ENCODE measurements at regions not wholly inside any gene's neighbourhood (a gene's known extent, or its start where the extent isn't known, plus 50 kb on each side); places are given as distances from the start of the nearest gene placed in this dataset.

GRCh38 chr9:88747768-88748167 lies 212.8 kb downstream of the NXNL2 start:
- no peak for TF ChIP-seq CTCF (IDR thresholded peaks at IDR 0.05; ENCODE audit: low read depth, low read length, missing control alignments)
- no peak overlapping the region for H3K4me3 ChIP-seq (ENCODE audit: low read depth, low read length)
- DNase-seq (ENCODE audit: low read depth) = no peak

DNA sequence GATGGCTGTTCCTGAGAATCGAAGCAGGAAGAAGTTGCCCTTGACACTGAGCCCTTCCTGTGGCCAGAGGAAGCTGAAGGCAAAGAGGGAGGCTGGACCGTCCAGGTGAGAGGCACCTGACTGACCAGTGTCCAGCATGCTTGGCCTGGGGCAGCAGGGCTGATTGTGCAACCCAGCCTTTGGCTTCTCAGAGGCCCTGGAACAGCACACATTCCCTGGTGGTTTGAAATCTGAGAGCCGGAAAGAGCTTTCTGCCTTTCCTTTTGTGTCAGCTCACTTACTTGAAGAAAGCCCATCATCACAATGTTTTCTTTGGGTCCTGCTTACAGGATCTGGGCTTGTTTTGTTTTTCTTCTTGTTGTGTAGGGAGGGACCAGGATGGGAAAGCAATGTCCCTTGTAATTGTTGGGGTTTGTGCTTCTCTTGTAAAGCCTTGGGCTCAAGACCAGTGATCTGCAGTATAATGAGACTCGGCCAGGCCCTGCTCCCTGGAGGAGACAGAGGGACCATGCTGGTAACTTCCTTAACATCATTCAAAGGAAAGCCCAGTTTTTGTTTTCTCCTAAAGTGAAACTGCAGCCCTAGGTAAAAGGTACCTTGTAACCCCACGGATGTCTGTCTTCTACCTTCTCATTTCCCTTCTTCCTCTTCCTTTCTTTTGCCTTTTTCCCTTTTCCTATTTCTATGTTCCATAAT lies 213.7 kb downstream of the NXNL2 start:
- no peak for DNase-seq (ENCODE audit: low read depth)
- TF ChIP-seq CTCF (IDR thresholded peaks at IDR 0.05; ENCODE audit: low read depth, low read length, missing control alignments) = no peak
- no peak overlapping the region for H3K4me3 ChIP-seq (ENCODE audit: low read depth, low read length)

DNA sequence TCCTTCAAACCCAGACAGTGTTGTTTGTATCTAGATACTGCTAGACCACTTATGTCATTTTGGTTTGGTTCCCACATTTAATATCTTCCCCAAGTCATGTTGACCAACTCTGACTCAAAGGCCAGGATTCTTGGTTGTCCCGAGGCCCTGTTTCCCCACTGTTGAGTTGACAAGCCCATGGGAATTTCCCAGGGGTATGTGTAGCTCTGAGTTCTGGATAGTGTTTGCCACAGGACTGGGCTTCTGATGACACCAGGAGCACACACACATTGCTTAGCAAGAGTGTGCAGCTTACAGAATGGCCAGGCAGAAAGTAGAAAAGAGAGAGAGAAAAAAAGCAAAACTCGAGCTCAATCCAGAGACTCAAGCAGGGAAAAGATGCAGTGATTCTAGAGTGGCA lies 214.4 kb downstream of the NXNL2 start:
- no peak overlapping the region for H3K4me3 ChIP-seq (ENCODE audit: low read depth, low read length)
- DNase-seq (ENCODE audit: low read depth) = no peak
- no peak for TF ChIP-seq CTCF (IDR thresholded peaks at IDR 0.05; ENCODE audit: low read depth, low read length, missing control alignments)

DNA sequence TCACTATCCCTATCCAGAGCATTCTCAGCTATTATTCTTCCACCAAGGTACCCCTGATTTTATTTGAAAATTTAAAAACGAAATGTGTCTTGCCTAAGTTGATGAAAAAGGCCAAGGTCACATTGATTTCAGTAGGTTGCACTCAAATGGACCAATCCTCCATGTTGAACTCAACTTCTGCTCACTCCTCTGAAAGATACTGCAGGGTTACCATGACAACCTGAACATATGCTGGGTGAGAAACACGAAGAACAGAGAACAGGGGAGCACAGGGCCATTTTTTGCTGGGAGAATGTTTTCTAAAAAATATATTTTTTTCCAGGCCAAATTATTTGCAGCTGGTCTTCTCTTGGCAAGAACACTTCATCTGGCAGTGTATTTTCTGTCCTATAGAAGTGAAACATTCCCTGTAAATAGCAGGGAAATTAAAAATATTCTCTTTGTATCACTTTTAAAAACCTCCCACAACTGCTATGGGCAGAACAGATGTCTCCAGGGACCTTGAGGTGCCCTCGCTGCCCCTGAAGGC lies 215.9 kb downstream of the NXNL2 start:
- DNase-seq (ENCODE audit: low read depth) = no peak
- no peak overlapping the region for H3K4me3 ChIP-seq (ENCODE audit: low read depth, low read length)
- no peak for TF ChIP-seq CTCF (IDR thresholded peaks at IDR 0.05; ENCODE audit: low read depth, low read length, missing control alignments)

- no peak overlapping the region for H3K4me3 ChIP-seq (ENCODE audit: low read depth, low read length)
- DNase-seq (ENCODE audit: low read depth) = no peak
- TF ChIP-seq CTCF (IDR thresholded peaks at IDR 0.05; ENCODE audit: low read depth, low read length, missing control alignments) = no peak
Measured at GRCh38 chr9:88751781-88752180, 216.8 kb downstream of the NXNL2 start.

GRCh38 chr9:88753691-88754367 lies 218.9 kb downstream of the NXNL2 start:
- DNase-seq (ENCODE audit: low read depth) = no peak
- no peak overlapping the region for H3K4me3 ChIP-seq (ENCODE audit: low read depth, low read length)
- no peak for TF ChIP-seq CTCF (IDR thresholded peaks at IDR 0.05; ENCODE audit: low read depth, low read length, missing control alignments)
